C4-2B (cell line): ENCODE measurements at regions not wholly inside any gene's neighbourhood (a gene's known extent, or its start where the extent isn't known, plus 50 kb on each side); places are given as distances from the start of the nearest gene placed in this dataset.

ENCODE experiments used
- CTCF ChIP-seq: fragments of 450-650 bp; conservative IDR thresholded peaks from 2 replicates; pipeline ENCODE4 v1.5.1; 2017; ENCODE audit warnings: mild to moderate bottlenecking
- ZFX ChIP-seq: fragments of 450-650 bp; IDR thresholded peaks from 2 replicates; pipeline ENCODE4 v1.6.1; 2017

GRCh38 chr9:12170456-12170855 is 522.7 kb upstream of the TYRP1 start:
- TF ChIP-seq CTCF, result no peak
- TF ChIP-seq ZFX, result no peak
